GM18951 (cell line): ENCODE measurements at regions not wholly inside any gene's neighbourhood (a gene's known extent, or its start where the extent isn't known, plus 50 kb on each side); places are given as distances from the start of the nearest gene placed in this dataset.

Source experiments
- POLR2A ChIP-seq: IDR thresholded peaks from 4 replicates; pipeline ENCODE4 v1.6.1; 2011; ENCODE audit warnings: mild to moderate bottlenecking; ENCODE audit not compliant: insufficient read length, insufficient read depth; ENCODE audit errors: extremely low read depth
- in situ Hi-C: fragments of 300-500 bp; cut with MboI; formaldehyde crosslinking; loops from one replicate; pipeline ENCODE4 v1.12.0; 2022; ENCODE audit warnings: low sequenced_read_pairs, mixed read lengths, inconsistent platforms; ENCODE audit not compliant: unreplicated experiment

DNA sequence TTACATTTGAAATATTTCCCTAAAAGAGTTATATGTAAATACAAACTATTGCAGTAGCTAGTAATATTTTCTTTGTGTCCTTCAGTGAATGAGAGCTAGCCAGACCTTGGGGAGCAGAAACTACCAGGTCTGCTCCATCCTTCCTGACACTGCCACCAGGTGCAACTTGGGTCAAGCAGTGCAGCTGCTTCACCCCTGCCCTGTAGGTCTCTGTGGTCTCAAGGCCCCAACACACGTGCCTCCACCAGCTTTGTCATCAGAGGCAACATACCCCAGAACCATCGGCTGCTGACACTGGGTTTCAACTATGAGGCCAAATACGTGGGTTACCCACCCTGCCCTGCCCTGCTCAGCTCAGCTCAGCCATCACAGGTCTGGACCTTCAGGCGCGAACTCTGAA, 181.6 kb downstream of the FCRL5 start:
- in situ Hi-C loops = loop anchor here (10.0 kb wide), 1 partner anchor 114 kb away; no protein-coding TSS in a partner anchor
- no peak for TF ChIP-seq POLR2A

DNA sequence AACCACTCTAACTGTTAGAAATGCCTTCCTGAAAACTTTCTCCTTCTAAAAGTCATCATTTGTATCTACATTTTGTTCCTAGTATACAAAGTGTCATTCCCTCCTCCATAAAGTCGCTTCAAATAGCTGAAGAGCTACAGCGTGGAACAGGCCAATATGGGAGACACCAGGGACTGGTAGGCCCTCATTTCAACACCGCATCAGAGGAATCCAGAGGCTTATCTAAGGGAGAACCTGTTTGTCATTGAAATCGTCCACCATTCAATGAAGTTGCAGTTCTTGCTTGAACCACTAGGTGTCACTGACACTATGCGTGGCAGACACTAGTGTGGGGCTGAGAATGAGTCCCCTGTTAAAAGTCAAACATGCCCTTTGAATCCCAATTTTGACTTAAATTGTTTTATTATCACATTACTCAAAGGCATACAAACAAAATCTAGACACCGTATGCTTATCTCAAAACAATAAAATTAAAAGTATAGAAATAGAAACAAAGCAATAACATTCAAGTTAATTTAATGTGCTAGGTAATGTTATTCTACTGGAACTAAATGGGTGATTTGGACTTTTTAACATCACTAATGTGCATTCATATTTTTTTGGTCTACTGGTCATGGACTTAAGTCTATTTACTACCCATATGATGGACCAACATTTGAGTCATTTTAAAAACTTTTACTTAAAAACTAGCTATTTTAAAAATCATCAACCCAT, 182.3 kb downstream of the FCRL5 start:
- in situ Hi-C loops = loop anchor here (10.0 kb wide), 2 partner anchors 115 to 175 kb away; no protein-coding TSS in a partner anchor
- TF ChIP-seq POLR2A = no peak

DNA sequence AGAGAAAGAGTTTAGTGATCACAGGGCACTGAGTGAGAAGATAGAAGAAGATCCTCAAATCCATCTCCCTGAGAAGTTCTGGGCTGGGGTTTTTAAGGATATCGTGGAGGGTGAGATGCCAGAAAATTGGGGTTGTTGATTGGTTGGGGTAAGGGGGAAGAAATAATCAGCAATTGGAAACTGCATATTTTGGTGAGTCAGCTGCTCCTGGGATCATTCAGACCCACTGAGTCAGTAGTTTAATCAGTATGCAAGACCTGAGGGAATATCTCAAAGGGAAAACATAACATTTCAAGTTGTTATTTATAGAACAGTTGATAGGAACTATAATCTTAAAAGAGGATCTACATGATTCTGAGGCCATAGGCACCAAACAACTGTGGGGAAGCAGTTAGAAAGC, 183.4 kb downstream of the FCRL5 start:
- in situ Hi-C loops = loop anchor here (10.0 kb wide), 1 partner anchor 174 kb away; no protein-coding TSS in a partner anchor

DNA sequence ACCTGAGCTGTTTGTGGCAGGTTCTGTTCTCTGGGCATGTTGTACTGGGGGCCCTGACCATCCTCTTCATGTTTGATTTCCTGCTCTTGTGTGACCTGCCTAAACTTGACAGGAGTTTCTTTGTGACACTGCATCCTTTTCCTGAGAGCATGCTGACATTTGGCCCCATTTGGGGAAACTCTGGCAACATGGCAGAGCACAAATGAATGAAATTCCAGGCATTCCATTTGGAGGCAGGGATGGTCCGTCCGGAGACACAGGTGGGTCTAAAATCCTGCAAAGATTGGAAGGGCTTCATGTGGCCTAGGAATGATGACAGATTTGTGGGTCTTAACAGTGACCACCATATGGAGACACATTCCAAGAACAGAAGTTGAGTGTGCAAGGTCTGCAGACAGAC, 184.0 kb downstream of the FCRL5 start:
- TF ChIP-seq POLR2A = no peak
- in situ Hi-C loops = loop anchor here (10.0 kb wide), 1 partner anchor 174 kb away; no protein-coding TSS in a partner anchor

DNA sequence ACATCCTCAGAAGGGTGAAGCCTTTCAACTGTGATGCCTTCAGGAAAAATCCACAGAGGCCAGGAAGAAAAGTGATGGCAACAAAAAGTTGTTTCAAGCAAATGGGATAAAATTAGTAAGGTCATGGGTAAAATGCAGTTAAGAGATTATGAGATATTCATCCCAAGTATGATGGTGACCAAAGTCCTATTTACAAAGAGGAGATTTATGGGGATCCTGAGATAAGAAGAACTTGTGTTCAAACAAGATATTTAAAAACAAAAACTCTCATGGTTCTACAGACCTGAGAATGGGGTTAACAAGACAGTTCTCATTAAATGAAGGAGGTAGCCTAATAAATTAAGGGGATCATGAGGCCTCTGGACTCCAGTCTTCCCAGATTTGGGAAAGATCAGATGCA, 184.4 kb downstream of the FCRL5 start:
- TF ChIP-seq POLR2A = no peak
- in situ Hi-C loops = loop anchor here (10.0 kb wide), 1 partner anchor 173 kb away; no protein-coding TSS in a partner anchor

DNA sequence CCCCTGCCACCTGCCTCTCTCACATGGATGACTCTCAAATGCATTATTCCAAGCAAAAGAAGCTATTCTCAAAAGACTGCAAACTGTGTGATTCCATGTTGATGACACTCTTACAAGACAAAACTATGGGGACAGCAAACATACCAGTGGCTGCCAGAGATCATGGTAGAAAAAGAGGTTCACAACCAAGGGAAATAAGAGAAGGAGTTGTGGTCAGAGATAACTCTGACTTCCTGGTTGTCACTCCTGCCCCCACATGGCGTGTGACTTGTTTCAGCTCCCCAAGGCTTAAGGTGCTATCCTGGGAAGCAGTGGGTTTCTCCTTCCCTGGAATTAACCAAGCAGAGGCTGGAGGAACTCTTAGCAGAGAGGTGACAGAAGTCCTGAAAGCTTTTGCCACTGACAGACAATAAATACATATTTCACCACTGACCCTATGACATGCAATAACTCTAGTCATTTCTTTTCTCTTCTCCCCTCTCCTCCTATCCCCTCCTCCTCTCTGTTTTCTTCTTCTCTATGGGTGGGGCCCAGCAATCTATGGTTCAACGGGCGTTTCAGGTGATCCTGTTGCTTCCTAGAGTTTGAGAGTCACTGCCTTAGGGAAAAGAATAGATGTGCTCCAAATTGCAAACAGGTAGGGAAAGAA, 185.1 kb downstream of the FCRL5 start:
- in situ Hi-C loops = loop anchor here (10.0 kb wide), 1 partner anchor 172 kb away; no protein-coding TSS in a partner anchor

DNA sequence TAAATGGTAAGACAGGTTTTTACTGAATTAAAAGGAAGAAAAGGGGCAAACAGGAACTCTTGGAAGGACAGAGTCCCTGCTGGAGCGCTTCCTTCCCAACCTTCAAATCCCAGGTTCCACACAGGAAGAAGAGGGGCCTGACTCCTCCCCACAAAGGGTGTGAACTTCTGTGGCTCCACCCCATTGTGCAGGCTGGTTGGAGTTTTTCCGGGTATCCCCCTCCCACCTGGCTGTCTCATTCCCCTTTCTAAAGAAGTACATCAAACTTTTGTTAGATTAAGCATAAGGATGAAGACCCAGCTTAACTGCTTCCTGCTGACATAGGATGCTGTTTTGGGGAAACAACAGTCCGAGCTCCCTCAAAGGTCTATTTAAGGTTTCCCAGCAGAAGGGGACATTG, 187.7 kb downstream of the FCRL5 start:
- no peak for TF ChIP-seq POLR2A
- in situ Hi-C loops = loop anchor here (10.0 kb wide), 1 partner anchor 170 kb away; no protein-coding TSS in a partner anchor

More for the DNA sequence above, 185.1 kb downstream of the FCRL5 start:
- no peak for TF ChIP-seq POLR2A

DNA sequence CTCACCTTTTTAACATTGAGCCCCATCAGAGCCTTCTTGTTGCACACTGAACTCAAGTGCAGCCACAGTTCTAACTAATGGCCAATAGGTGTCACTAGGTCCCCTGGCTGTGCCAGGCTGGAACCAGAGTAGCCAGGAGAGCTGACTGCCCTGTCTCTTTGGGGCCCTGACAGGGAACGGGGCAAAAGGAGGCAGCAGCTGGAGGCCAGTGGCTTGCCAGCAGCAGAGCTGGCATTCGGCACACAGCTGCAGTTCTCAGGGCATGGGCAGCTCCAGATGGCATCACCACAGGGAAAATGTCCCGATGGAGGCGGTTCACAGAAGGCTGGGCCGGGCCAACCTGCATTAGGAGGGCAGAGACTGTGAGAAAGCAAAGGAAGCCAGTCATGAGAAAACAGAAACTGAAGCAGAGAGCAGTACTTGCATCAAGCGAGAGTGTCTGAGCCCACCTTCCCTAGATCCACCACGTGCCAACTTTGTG, 188.6 kb downstream of the FCRL5 start:
- in situ Hi-C loops = loop anchor here (10.0 kb wide), 1 partner anchor 169 kb away; no protein-coding TSS in a partner anchor
- TF ChIP-seq POLR2A = no peak

DNA sequence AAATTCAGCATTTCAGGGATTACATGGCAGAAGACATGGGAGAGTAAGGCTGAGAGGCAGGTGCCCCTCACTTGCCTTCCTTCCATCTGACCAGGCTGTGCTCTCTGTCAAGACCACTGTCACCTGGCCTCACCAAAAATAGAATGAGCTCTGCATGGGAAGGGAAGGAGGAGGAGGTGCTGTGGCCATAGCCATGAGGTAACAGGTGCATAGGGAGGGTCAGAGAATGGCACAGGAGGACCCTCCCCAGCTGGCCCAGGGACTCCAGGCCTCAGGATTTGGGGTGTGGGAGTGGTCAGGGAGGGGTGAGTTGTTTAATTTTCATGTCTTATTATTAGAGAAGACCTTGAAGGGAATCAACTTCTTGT, 192.3 kb downstream of the FCRL5 start:
- TF ChIP-seq POLR2A = no peak
- in situ Hi-C loops = loop anchor here (10.0 kb wide), 1 partner anchor 165 kb away; no protein-coding TSS in a partner anchor

DNA sequence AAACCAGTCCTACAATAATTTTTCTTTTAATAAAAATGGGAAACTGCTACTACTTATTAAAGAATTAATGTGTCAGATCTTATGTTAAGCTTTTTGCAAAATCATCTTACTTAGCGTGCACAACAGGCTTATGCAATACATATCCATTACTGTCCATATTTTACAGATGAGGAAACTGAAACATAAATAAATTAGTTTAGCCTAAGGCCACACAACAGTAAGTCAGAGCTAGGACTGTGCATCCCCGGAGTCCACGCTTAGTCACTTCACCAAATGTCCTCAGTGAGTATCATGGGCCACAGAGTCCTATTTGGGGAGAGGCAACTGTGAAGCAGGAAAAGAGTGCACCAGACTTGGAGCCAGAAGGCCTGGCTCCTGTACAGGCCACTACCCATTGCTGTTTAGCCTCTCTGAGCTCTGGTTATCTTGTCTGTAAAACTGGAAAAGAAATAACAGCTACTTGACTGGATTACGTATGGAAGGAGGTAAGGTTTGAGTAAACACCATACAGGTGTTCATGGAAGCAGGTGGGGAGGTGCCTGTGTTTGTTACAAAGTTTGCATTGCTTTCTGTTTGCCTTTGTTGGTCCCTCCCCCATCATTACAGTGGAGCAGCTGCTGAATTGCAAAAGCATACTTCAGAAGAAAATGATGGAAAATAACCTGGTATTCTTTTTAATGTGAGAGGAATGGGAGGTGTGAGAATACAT, 192.8 kb downstream of the FCRL5 start:
- in situ Hi-C loops = loop anchor here (10.0 kb wide), 1 partner anchor 165 kb away; no protein-coding TSS in a partner anchor

DNA sequence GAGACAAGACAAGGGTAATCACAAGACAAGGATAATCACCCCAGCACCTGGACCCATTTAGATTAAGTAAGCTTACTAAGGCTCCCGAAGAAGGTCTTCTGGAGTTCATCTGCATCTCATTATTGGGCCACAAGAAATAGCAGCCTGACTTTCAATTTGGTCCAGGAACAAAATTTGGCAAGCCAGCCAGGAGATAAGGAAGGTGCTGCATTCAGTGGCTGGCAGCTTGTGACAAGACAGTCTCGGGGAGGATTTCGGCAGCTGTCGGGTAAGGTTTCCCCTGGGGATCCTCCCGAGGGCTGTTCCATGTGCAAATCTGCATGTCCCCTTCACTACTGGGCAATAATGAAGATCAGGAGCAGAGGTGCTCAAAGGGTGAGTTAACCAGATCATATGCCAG, 195.2 kb downstream of the FCRL5 start:
- in situ Hi-C loops = no loop called here
- no peak for TF ChIP-seq POLR2A

More for the DNA sequence above, 192.8 kb downstream of the FCRL5 start:
- no peak for TF ChIP-seq POLR2A

DNA sequence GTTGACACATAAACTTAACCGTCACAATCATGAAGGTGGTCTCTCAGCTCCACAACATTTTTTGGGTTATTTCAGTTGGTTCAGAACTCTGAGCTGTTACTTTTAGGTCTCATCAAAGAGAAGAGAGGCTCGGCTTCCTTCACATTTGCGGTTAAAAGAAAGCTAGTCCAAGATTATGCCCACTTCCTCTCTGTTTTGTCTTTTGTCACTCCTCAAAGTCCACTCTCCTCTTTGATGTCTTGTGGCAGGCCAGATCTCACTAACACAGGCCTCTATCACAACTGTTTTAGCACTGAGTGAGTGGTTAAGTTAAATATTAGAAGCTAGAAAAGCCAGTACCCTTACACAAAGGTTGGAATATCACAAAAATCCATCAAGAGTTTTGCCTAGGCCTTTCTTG, 195.7 kb downstream of the FCRL5 start:
- TF ChIP-seq POLR2A = no peak
- in situ Hi-C loops = no loop called here

DNA sequence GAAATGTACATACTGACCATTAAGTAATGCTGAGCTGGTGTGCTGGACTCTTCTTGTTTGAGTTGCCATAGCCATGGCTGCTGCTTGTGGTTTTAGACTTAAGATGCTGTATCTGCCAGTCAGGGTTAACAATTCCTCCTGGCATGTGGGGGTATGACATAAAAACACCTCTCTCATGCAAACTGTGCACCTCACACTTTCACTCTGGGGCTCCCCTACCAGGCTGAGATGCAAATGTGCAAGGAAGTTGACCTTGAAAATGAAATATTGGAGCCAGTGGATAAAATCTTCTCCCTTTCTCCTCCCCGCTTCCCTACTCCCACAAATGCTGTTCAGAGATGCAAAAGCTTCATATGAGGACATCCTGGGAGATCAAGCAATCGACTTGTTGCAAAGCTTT, 198.8 kb downstream of the FCRL5 start:
- no peak for TF ChIP-seq POLR2A
- in situ Hi-C loops = no loop called here
